T follicular helper cell (primary cell): ENCODE measurements at regions not wholly inside any gene's neighbourhood (a gene's known extent, or its start where the extent isn't known, plus 50 kb on each side); places are given as distances from the start of the nearest gene placed in this dataset.

ENCODE experiments used
- DNase-seq: peaks from one replicate; pipeline ENCODE4 v3.0.0-alpha.2; 2020; ENCODE audit warnings: low read depth

DNA sequence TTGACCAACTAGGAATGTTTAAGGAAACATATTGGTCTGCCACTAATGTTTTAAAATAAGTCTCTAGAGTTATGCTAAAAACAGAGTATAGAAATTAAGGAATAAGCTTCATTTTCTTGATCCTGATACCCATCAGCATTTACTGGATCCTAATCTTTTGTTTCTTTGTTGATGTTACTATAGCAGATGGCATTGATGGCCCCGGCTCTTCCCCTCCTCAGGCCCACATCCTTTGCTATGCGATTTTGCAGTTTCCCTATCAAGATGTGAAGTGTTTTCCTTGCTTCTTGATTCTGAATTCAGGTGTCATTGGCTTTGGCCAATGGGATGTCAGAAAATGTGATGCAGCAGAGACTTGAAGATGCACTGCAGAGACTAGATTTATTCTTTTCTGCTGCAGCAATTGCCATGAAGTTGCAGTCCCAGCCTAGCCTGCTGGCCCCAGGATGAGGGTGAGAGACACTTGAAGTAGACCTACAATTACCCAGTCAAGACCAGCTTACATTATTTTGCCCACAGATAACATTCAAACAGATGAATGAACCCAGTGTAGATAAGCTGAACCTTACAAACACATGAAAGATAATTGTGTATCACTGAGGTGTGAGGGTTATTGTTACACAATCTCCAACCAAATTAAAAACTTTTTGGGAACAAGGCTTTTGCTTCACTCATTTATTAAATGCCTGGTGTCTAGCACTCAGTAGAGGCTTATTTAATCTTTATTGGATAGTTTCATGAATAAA is 115.2 kb upstream of the ITGA4 start:
- no peak for DNase-seq

DNA sequence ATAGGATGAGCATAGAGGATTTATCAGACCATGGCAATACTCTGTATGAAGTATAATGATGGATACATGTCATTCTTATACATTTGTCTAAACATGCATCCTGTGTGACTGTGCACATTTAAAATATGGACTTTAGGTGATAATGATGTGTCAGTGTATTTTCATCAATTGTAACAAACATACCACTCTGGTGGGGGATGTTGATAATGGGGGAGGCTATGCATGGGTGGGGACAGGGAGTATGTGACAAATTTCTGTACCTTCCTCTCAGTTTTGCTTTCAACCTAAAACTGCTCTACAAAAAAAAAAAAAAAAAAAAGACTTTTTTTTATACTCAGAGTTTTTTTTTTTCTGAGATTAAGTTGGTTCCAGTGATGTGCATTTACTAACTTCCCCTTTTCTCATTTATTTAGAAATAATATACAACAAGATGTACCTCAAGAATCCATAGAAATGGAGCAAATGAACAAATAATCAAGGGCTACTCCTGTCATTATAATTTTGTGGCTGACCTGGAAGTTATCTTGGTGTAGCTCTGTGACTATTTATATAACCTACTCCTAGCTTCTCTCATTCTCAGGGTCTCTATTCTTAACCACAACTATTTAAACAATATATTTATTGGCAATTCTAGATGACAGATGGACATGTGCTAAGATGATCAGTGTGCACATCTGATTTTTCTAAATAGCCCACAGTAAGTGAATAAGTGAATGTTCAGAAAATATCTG is 108.9 kb upstream of the ITGA4 start:
- no peak for DNase-seq

DNA sequence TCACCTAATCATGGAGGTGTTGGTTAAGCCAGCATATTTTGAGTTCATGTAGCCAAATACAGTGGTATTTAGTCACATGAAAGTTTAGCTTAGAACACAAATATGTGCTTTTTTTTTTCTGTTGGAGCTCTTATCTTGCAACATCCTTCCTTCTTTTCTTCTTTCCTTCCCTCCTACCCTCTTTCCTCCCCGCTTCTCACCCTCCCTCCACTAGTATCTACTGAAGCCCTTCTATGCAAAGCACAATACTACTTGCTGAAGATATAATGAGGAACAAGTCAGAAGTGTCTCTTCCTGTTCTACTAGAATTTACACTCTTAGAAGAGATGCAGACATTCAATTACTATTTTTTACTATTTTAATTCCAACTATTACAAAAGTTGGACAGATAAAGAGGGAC is 105.0 kb upstream of the ITGA4 start:
- DNase-seq: no peak

DNA sequence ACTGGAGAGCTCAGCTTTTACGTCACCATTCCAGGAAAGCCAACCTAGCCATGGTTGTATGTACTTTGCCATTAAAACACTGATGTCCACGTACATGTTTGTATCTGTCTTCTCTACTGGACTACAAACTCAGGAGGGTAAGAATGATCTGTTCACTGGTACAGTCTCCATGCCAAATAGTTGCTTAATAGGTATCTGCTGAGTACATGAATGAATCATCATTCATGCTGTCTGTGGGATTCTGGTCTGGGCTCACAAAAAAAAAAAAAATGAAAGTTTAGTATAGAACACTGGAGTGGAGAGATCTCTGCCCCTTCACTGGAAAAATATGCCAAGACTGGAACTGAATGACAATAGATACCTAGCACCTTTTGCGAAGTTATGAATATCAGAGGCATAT is 102.6 kb upstream of the ITGA4 start:
- DNase-seq: no peak

DNA sequence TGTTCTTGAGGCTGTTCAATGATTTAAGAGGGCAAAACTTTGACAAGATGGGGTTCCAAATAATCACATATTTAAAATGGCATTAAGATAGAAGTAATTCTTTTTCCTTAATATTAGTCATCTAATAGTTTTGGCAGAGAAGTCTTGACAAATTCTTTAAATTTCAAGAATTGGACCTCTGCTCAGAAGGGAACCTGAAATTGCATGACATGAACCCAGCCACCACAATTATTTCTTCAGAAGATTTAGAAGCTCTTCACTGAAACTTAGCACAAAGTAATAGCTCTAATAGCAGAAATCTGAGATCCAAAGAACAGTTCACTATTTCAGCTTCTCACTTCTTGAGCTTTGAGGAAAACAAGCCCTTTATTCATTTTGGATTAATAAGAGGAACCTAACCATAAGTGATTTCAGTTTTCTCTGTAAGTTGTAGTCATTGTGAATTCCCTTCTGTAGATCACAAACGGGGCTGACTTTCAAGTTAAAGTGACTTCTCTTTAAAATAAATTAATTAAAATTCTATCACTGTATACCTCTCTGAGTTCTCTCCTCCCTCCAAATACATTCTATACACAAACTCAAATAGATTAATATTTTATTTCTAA is 100.6 kb upstream of the ITGA4 start:
- DNase-seq: no peak

DNA sequence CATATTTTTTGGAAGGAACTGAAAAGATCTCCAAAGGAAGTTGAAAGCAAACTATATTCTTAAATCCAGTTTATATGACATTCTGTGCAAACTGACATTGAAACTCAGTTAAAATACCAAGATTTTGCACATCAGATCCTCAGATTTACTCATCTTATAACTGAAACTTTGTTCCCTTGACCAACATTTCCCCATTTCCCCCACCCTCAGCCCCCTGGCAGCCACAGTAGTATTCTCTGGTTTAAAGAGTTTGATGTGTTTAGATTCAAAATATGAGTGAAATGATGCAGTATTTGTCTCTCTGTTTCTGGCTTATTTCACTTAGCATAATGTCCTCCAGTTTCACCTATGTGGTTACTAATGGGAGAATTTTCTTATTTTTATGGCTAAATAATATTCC is 99.2 kb upstream of the ITGA4 start:
- no peak for DNase-seq

DNA sequence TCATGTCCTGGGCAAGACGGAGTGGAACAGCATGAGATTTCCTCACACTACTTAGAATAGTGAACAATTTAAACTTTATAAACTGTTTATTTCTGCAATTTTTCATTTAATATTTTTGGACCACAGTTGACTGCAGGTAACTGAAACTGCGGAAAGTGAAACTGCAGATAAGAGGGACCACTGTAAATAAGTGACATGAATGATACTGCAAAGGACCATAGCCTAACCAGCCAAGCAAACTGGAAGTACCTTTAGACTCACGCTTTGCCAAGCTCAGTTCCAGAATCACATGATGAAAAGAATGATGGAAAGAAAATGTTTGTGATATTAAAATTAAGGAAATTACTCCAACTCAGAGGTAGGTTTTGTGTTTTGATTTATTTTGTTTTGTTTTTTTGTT is 94.6 kb upstream of the ITGA4 start:
- no peak for DNase-seq

DNA sequence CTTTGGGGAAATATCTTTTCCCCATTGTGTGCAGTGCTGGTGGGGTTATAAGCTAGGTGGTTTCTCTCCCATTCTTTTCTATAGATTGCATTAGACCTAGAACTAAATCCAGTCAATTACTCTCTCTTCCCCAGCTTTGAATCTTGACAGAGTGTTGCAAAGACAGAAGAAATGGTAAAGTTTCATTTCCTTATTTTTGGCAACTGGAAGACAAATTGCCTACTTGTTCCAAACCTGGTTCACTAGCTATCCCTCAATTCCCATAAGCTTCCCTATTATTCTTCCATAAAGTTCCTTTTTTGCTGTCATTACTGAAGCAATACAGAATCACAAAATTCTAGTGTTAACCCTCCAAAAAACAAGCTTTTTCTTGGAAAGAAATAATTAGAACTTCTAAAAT is 94.0 kb upstream of the ITGA4 start:
- DNase-seq: no peak

DNA sequence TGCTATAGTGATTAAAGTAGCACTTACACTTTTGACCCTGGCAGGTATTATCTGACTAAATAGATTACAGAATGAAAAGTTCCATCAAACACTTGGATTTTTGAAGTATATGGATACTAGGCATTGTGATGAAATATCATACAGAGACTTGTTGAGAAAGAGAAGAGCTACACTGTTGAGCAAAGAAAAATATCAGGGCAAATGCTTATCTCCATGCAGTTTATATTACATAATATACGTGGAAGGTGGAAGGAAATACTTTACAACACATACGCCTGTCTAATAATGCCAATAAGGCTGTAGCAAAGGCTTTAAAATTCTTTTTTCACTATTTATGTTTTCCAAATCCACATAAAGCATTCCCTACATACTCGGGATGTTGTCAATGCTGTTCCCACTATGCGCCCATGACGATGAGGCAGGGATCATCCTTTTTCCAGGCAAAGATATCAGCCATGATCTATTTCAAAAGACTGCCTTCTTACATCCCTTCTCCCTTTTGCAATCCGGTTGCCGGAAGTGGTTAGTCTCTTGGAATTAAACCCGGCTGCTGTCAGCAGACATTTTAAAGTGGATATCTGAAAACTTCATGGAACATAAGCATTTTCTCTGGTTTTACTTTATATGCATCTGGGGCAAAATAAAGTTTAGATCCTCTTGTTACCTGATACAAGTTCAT is 92.6 kb upstream of the ITGA4 start:
- DNase-seq: no peak

DNA sequence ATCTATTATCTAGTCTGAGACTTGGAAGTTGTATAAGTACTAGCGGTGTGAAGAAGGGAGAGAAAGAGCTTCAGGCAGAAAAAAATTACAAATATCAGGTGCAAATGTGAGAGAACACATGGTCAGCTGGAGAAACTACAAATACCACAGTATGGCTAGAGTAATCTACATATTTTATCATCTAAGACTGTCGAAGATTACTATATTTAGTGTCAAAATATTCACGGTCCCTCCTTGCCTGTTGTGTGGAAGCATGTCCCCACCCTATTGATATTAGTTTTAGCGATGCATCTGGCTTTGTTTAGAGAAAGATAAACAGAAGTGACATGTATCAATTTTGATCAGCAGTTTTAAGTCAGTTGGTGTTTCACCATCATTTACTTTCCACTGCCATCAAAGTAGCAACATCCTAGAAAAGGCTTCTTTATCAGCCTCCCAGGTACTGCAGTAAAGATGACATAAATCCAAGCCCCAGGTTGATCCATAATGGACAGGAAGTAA is 90.5 kb upstream of the ITGA4 start:
- no peak for DNase-seq

DNA sequence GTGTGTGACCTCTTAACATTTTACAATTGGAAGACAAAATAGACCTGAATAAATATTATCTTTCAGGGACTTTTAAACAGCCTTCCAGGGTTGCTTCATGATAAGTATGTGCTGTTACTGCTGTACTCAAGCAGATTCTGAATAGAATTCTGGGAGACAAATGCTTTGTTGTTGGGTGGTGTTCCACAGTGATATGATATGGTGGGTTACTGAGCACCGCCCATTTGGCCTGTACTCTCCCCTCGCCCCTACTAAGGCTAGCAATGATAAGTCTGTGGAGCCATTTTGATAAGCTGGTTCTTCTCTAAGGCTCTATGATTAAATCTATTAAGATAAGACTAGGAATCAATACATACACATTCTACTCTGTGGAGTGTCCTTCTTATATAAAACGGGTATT is 89.8 kb upstream of the ITGA4 start:
- no peak for DNase-seq

DNA sequence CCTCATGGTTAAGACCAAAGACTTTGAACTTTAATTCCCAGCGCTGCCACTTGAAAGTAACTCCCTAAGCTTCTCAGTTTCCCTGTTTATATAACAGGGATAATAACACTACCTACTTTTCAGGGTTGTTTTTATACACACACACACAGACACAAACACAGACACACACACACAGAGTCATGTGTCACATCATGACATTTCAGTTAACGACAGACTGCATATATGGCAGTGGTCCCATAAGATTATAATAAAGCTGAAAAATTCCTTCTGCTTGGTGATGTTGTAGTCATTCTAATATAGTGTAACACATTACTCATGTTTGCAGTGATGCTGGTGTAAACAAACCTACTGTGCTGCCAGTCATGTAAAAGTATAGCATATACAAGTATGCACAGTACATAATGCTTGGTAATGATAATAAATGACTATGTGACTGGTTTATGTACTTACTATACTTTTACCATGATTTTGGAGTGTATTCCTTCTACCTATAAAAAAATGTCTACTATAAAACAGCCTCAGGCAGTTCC is 89.2 kb upstream of the ITGA4 start:
- DNase-seq: no peak

DNA sequence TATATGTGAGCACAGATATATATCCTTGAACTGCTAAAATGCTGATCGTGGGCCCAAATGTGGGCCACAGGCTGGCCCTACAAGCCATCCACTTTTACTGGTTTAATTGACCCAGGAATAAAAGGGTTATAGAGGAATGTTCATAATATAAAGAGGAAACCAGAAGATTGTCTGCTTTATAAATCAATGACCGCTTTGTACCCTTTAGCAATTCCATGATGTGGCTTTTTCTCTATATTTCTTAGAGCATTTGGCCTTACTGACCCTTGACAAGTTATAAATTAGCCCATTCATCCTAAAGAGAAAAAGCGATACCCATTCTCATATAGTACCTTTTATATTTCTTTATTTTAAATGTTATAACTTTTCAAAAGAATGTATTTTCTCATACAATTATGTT is 87.1 kb upstream of the ITGA4 start:
- no peak for DNase-seq

DNA sequence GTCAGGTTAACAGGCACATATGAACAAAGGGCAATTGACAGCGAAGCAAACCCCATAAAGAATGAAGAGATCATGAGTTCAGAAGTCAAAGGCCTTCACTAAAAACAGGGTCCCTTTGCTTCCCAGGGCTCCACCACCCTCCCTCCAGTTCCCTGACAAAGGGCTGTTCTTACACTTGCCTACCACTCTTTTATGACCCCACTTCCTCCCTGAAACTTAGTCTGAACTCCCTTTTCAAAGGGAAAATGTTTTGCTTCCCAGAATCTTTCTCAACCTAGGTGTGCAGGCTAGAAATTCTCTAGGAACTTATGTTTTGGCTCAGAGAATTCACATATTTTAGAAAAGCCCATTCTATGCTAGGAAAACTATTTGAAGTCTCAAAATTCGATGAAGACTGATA is 86.0 kb upstream of the ITGA4 start:
- no peak for DNase-seq

DNA sequence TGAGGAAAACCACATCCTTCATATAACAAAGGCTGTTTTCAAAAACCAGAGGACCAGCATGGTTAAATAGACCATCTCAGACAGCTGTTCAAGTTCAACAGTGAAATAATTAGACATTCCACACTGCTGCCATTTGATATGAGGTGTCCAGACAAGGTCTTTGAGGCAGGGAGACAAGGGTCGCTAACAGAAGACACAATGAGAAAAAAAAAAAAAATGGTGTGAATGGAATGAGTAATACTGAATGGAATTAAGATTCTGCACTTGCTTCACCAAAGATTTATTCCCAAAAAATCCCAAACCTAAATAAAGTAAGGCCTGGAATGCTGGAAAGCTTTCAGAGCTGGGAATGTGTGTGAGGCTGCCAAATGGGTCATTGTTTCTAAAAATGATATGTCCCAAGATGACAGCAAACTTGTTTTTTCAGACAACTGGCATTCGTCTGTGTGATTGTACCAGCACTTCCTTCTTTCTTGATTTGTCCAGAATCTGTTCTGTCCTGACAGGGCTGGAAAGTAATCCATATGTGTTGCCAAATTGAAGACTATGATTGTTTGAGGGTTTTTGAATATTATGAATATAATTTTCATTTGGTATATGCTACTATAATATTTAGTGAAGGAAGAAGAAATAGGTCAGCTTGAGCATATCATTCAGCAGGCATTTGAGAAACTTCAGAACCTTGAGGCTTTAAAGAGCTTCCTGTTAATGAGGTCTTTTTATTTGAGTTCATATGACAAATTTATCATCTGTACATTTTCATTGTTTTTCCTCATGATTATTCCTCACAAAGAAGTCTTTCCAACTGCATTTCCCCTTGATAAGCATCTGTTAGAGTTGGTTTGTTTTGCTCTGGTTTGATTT is 85.2 kb upstream of the ITGA4 start:
- no peak for DNase-seq

DNA sequence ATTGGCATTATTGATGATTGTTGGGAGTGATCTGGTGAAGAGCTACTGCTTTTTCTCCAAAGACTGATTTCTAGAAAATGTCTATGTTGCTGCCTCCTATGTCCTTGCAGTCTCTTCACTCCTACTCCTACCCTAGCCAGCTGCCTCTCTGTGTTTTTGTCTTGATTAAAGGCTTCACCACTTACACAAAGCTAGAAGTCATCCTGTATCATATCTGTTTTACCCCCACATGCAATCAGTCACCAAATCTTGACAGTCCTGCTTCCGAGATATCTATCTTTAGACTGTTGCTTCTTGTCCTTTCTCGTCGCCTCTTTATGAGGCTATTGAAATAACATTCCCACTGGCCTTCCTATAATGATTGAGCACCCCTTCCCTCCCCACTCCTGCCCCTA is 84.5 kb upstream of the ITGA4 start:
- no peak for DNase-seq

DNA sequence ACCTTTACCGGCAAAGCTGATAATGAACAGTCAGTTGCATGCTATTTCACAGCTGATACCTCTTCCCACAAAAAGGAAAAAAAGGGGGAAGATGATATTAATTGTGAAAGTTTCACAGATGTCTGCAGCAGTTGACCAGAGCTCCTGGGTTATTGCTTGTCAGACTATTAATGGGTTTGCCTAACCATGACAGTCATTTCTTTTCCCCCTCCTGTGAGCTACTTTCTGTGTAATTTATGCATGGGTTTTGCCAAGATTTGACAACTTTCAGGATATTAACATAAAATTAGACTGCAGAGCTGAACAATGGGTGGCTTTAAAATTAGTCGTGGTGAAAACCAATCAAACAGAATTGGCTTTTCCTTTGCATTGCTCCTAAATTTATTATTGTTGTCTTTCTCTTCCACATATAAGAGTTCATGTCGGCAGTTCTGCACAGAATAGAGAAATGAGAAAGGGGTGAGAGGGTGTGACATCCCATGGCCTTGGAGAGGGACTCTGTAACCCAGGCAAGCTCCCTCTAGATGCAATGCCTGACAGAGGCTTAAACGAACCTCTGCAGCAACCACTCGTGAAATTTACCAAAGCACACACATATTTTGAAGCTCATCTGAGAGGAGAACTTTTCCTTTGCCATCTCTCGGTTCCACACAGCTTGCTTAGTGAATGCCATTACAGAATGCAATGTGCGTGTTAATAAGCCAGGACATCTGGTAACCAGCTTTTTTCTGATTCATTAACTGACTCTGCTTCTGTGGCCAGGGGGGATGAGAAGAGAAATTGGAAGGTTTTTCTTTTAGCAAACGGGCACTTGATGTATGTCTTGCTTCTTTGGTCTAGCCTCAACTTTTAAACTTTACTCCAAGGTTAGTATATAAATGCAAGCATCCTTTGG is 82.2 kb upstream of the ITGA4 start:
- no peak for DNase-seq

DNA sequence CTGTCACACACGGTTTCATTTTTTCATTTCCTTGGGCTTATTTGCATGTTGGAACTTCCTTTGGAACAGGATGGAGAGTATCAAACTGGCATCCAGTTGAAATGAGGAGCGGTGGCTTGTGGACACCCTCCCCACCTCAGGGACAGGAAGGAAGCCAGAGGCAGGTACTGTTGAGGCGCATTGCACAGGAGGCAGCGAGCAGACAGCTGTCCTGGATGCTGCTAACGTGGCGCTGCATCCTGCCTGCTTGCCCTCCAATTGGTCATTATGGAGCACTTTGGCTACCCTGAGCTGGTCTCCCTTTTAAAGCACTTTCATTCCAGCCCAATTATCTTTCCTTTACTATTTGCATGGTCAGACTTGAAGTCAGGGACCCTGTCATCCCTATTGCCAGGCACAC is 80.7 kb upstream of the ITGA4 start:
- no peak for DNase-seq

DNA sequence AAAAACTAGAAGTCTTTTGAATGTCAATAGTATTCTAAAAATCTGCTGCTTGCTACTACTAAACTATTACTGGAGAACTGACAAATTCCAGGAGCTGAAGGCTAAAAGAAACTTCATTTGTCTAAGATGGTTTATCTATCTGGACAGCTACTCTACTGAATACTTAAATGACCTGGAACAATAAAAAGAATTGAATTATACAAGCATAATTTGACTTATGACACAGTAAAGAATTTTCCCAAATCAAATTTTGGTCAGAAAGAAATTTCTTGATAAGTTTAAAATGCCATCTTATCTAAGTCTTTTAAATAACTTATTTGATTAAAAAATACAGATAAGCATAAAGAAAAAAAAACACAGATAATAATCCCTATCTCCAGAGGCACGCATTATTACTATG is 80.2 kb upstream of the ITGA4 start:
- DNase-seq: no peak

DNA sequence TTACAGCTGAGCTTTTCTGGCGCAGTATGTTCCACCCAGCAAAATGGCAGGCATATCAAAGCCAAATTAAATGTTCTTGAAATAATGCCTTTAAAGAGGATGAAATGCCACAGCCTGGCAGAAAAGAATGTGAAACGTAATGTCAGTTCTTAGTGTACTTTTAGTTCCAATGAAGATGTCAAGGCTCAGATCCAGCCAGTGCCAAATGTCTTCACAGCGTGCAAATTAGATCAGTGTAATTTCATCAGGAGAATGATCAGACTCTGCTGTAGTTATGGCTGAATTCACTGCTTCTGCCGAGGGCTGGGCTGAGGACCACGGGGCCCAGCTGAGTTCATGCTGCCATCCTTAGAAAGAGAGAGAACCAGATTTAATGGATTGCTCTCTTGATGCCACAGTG is 78.7 kb upstream of the ITGA4 start:
- no peak for DNase-seq
